Suprapubic skin (tissue), 4 donors: ENCODE measurements at regions not wholly inside any gene's neighbourhood (a gene's known extent, or its start where the extent isn't known, plus 50 kb on each side); places are given as distances from the start of the nearest gene placed in this dataset.

Source experiments
- CTCF ChIP-seq, 2 donors: fragments of 200-600 bp in 1 of 2; fragments of 450-650 bp in 1 of 2; sonication (generic) in 1 of 2; IDR thresholded peaks; one replicate each; pipeline ENCODE4 v1.5.1; 2016 to 2019; ENCODE audit warnings: antibody characterized with exemption in 2 of 2, mild to moderate bottlenecking in 1 of 2, moderate library complexity in 1 of 2
- EP300 ChIP-seq: sonication (generic); formaldehyde crosslinking; IDR thresholded peaks from one replicate; pipeline ENCODE4 v1.6.1; 2017; ENCODE audit warnings: antibody characterized with exemption
- POLR2A ChIP-seq, 2 donors: fragments of 450-650 bp; IDR thresholded peaks; one replicate each; pipeline ENCODE4 v1.6.1; 2017; ENCODE audit warnings: antibody characterized with exemption in 2 of 2, mild to moderate bottlenecking in 2 of 2, moderate library complexity in 2 of 2
- POLR2AphosphoS5 ChIP-seq, 3 donors: sonication (generic); formaldehyde crosslinking; IDR thresholded peaks; one replicate each; pipeline ENCODE4 v1.6.1; 2017; ENCODE audit warnings: antibody characterized with exemption in 3 of 3

DNA sequence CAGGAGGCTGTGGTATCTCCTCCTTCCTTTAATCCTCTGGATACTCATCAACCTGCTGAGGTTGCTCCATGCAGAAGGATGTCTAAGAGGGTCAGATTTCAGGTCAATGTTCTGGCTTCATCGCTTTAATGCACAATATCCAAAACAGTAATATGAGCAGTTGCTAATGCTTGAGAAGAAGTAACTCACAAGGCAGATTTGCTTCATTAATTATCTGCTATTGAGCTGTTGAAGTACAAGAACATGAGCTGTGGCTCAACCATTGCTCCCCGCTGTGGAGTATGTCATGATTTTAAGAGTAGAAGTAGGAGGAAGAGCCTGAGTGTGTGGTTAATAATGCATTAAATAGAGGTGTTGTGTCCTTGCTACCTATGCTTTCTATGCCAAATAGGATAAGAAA, 1412.9 kb upstream of the ALCAM start:
- TF ChIP-seq POLR2A (IDR thresholded peaks at IDR 0.05) (no peak), CTCF (IDR thresholded peaks at IDR 0.05) (no peak), POLR2AphosphoS5 (IDR thresholded peaks at IDR 0.05) (no peak), EP300 (no peak)
